ENCODE measurements at regions not wholly inside any gene's neighbourhood (a gene's known extent, or its start where the extent isn't known, plus 50 kb on each side); places are given as distances from the start of the nearest gene placed in this dataset.

DNA sequence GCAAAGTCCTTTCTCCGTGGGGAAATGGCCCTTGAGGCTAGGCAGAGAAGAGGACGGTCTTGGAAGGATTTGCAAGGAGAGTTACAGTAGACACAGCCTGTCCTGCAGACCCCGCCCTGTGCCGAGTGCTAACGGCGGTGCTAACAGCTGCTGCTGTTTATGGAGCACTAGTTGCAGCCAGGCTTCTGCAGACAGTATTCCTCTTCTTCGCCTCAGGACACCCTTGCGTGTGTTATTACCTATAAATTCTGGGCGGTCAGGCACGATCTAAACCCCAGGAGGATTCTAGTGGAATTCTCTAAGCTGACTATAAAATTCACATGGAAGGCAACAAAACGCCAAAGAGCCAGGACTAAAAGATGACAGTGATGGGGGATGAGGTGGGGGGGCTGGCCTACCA is 139.8 kb downstream of the GLI2 start:
- H3K27me3 ChIP-seq (ENCODE audit: insufficient read depth, low read depth, low read length) = no peaks in the 10 kb centered on the region
- TF ChIP-seq CTCF (IDR thresholded peaks at IDR 0.05; ENCODE audit: poor library complexity, severe bottlenecking) (no peak), MXI1 (conservative IDR thresholded peaks at IDR 0.05; ENCODE audit: poor library complexity, severe bottlenecking) (no peak), POLR2AphosphoS5 (IDR thresholded peaks at IDR 0.05) (no peak), RAD21 (conservative IDR thresholded peaks at IDR 0.05) (no peak), EP300 (conservative IDR thresholded peaks at IDR 0.05; ENCODE audit: poor library complexity, severe bottlenecking) (no peak), EZH2 (IDR thresholded peaks at IDR 0.05; ENCODE audit: borderline replicate concordance, insufficient read depth, low read length, poor library complexity, severe bottlenecking) (no peak), SMC3 (conservative IDR thresholded peaks at IDR 0.05; ENCODE audit: poor library complexity) (no peak), TAF1 (IDR thresholded peaks at IDR 0.05; ENCODE audit: low read depth) (no peak)
- TF ChIP-seq, protein P1, sequence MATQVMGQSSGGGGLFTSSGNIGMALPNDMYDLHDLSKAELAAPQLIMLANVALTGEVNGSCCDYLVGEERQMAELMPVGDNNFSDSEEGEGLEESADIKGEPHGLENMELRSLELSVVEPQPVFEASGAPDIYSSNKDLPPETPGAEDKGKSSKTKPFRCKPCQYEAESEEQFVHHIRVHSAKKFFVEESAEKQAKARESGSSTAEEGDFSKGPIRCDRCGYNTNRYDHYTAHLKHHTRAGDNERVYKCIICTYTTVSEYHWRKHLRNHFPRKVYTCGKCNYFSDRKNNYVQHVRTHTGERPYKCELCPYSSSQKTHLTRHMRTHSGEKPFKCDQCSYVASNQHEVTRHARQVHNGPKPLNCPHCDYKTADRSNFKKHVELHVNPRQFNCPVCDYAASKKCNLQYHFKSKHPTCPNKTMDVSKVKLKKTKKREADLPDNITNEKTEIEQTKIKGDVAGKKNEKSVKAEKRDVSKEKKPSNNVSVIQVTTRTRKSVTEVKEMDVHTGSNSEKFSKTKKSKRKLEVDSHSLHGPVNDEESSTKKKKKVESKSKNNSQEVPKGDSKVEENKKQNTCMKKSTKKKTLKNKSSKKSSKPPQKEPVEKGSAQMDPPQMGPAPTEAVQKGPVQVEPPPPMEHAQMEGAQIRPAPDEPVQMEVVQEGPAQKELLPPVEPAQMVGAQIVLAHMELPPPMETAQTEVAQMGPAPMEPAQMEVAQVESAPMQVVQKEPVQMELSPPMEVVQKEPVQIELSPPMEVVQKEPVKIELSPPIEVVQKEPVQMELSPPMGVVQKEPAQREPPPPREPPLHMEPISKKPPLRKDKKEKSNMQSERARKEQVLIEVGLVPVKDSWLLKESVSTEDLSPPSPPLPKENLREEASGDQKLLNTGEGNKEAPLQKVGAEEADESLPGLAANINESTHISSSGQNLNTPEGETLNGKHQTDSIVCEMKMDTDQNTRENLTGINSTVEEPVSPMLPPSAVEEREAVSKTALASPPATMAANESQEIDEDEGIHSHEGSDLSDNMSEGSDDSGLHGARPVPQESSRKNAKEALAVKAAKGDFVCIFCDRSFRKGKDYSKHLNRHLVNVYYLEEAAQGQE (IDR thresholded peaks at IDR 0.05; ENCODE audit: borderline replicate concordance) = no peak
- no peak overlapping the region for H3K27ac ChIP-seq (ENCODE audit: low read length)
- H3F3A ChIP-seq (ENCODE audit: insufficient read depth, low read length, poor library complexity, severe bottlenecking) = no peaks in the 10 kb centered on the region
- H4K20me1 ChIP-seq (ENCODE audit: insufficient read depth) = no peaks in the 10 kb centered on the region
- H3K4me2 ChIP-seq (ENCODE audit: low read length) = no peak overlapping the region
- no peaks in the 10 kb centered on the region for H3K36me3 ChIP-seq (ENCODE audit: insufficient read depth, low read length)
- no peaks in the 10 kb centered on the region for H3K9me2 ChIP-seq (ENCODE audit: insufficient read depth, low read length)
- H3K4me3 ChIP-seq (ENCODE audit: low read length) = no peak overlapping the region
- H2AFZ ChIP-seq (ENCODE audit: low read depth, low read length) = no peak overlapping the region
- H3K79me2 ChIP-seq (replicated peaks; ENCODE audit: insufficient read depth, low read length) = peaks cover 6% of the 10 kb centered on the region
- H3K9me3 ChIP-seq (ENCODE audit: low read length) = no peaks in the 10 kb centered on the region
- no peak overlapping the region for H3K9ac ChIP-seq (ENCODE audit: low read length)

DNA sequence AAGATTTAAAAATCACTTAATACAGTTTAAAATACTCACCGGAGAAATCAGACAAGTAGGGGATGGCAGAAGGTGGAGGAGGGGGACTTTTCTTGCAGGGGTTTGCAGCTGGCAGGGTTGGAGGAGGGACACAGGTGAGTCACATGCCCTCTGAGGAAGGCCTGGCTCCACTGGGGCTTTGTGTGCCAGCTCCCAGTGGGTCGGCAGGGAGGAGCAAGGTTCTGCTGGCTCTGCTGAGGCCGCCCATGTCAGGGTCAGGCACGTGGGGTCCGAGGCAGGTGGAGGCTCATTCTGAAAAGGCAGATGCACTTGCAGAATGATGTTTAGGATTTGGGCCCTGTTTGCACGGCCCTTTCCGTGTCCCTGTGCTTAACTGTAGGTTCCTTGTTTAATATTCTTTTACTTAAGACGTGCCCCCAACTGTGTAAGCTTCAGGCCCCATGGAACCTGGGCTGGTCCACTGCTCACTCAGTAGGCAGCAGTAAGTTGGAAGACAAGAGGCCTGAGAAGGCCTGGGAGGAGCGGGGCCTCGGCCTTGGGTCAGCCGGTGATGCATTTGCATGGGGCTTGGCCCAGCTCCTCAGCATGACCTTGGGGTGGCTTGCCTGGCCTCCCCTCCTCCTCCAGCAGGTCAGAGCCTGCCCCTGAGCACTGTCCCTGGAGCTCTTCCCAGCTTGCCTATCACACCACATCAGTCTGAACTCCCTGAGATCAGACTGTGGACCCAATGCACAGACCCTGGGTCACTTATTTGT is 141.0 kb downstream of the GLI2 start:
- no peak for TF ChIP-seq CTCF (IDR thresholded peaks at IDR 0.05; ENCODE audit: poor library complexity, severe bottlenecking)
- no peak for TF ChIP-seq EP300 (conservative IDR thresholded peaks at IDR 0.05; ENCODE audit: poor library complexity, severe bottlenecking)
- TF ChIP-seq SMC3 (conservative IDR thresholded peaks at IDR 0.05; ENCODE audit: poor library complexity) = no peak
- no peak for TF ChIP-seq POLR2AphosphoS5 (IDR thresholded peaks at IDR 0.05)
- no peak for TF ChIP-seq RAD21 (conservative IDR thresholded peaks at IDR 0.05)
- TF ChIP-seq, protein P1 (IDR thresholded peaks at IDR 0.05; ENCODE audit: borderline replicate concordance) = no peak
- no peak for TF ChIP-seq MXI1 (conservative IDR thresholded peaks at IDR 0.05; ENCODE audit: poor library complexity, severe bottlenecking)
- TF ChIP-seq EZH2 (IDR thresholded peaks at IDR 0.05; ENCODE audit: borderline replicate concordance, insufficient read depth, low read length, poor library complexity, severe bottlenecking) = no peak
- no peak for TF ChIP-seq TAF1 (IDR thresholded peaks at IDR 0.05; ENCODE audit: low read depth)
- Histone ChIP-seq H3K9me3 (ENCODE audit: low read length) (no peaks in the 10 kb centered on the region), H4K20me1 (ENCODE audit: insufficient read depth) (no peaks in the 10 kb centered on the region), H3K9me2 (ENCODE audit: insufficient read depth, low read length) (no peaks in the 10 kb centered on the region), H3F3A (ENCODE audit: insufficient read depth, low read length, poor library complexity, severe bottlenecking) (no peaks in the 10 kb centered on the region), H3K27me3 (ENCODE audit: insufficient read depth, low read depth, low read length) (no peaks in the 10 kb centered on the region), H3K79me2 (replicated peaks; ENCODE audit: insufficient read depth, low read length) (peaks cover 6% of the 10 kb centered on the region), H3K27ac (ENCODE audit: low read length) (no peak overlapping the region), H2AFZ (ENCODE audit: low read depth, low read length) (no peak overlapping the region), H3K36me3 (ENCODE audit: insufficient read depth, low read length) (no peaks in the 10 kb centered on the region), H3K4me2 (ENCODE audit: low read length) (no peak overlapping the region), H3K9ac (ENCODE audit: low read length) (no peak overlapping the region), H3K4me3 (ENCODE audit: low read length) (no peak overlapping the region)

Data from neural cell (in vitro differentiated cells).